Astrocyte (in vitro differentiated cells and primary cell): ENCODE measurements at regions not wholly inside any gene's neighbourhood (a gene's known extent, or its start where the extent isn't known, plus 50 kb on each side); places are given as distances from the start of the nearest gene placed in this dataset.

Source experiments
- DNase-seq: peaks from one replicate; pipeline ENCODE4 v3.0.0-alpha.2; 2010; ENCODE audit warnings: low read depth
- FAIRE-seq: peaks from 2 replicates; lab custom pipeline; 2011; peaks lifted over from hg19 to GRCh38; lab: Jason Lieb, UNC
- H2AFZ ChIP-seq: 2 replicates; pipeline ENCODE4 v1.6.0; 2012; ENCODE audit warnings: low read depth, low read length, inconsistent platforms
- H3K27ac ChIP-seq: 2 replicates; pipeline ENCODE4 v1.5.1; 2011; ENCODE audit warnings: low read depth, low read length, inconsistent platforms
- H3K27me3 ChIP-seq: 2 replicates; pipeline ENCODE4 v1.6.0; 2011; ENCODE audit warnings: low read length, inconsistent platforms; ENCODE audit not compliant: insufficient read depth
- H3K36me3 ChIP-seq: 2 replicates; pipeline ENCODE4 v1.5.1; 2011; ENCODE audit warnings: low read length, inconsistent platforms; ENCODE audit not compliant: insufficient read depth
- H3K4me1 ChIP-seq: 2 replicates; pipeline ENCODE4 v1.5.1; 2011; ENCODE audit warnings: low read length, inconsistent platforms; ENCODE audit not compliant: insufficient read depth
- H3K4me2 ChIP-seq: 2 replicates; pipeline ENCODE4 v1.6.0; 2012; ENCODE audit warnings: low read length, inconsistent platforms
- H3K4me3 ChIP-seq: 2 replicates; pipeline ENCODE4 v1.5.1; 2011; ENCODE audit warnings: low read depth, mild to moderate bottlenecking, low read length, inconsistent platforms; ENCODE audit not compliant: insufficient read depth
- H3K79me2 ChIP-seq: 2 replicates; pipeline ENCODE4 v1.6.0; 2012; ENCODE audit warnings: mild to moderate bottlenecking, low read length, inconsistent platforms; ENCODE audit not compliant: insufficient read depth
- H3K9ac ChIP-seq: 2 replicates; pipeline ENCODE4 v1.6.0; 2012; ENCODE audit warnings: mild to moderate bottlenecking, low read length, inconsistent platforms
- H3K9me3 ChIP-seq: 2 replicates; pipeline ENCODE4 v1.5.1; 2012; ENCODE audit warnings: low read depth, mild to moderate bottlenecking, low read length, inconsistent platforms; ENCODE audit not compliant: insufficient read depth
- H4K20me1 ChIP-seq: 2 replicates; pipeline ENCODE4 v1.6.0; 2012; ENCODE audit warnings: low read length, inconsistent platforms; ENCODE audit not compliant: insufficient read depth
- H3K27ac Mint-ChIP-seq: one replicate; pipeline ENCODE4 v1.8.0; 2021; ENCODE audit warnings: mild to moderate bottlenecking, mixed read lengths; ENCODE audit not compliant: unreplicated experiment
- H3K27me3 Mint-ChIP-seq: one replicate; pipeline ENCODE4 v1.8.0; 2021; ENCODE audit warnings: low read depth, mixed read lengths; ENCODE audit not compliant: unreplicated experiment
- H3K36me3 Mint-ChIP-seq: one replicate; pipeline ENCODE4 v1.8.0; 2021; ENCODE audit warnings: low read depth, mixed read lengths; ENCODE audit not compliant: unreplicated experiment
- H3K4me1 Mint-ChIP-seq: one replicate; pipeline ENCODE4 v1.8.0; 2021; ENCODE audit warnings: low read depth, mixed read lengths; ENCODE audit not compliant: unreplicated experiment
- H3K4me3 Mint-ChIP-seq: one replicate; pipeline ENCODE4 v1.8.0; 2021; ENCODE audit warnings: mild to moderate bottlenecking, moderate library complexity, mixed read lengths; ENCODE audit not compliant: unreplicated experiment
- H3K9me3 Mint-ChIP-seq: one replicate; pipeline ENCODE4 v1.8.0; 2021; ENCODE audit warnings: mild to moderate bottlenecking, mixed read lengths; ENCODE audit not compliant: unreplicated experiment
- CTCF ChIP-seq: IDR thresholded peaks from 2 replicates; pipeline ENCODE4 v1.5.1; 2011; ENCODE audit warnings: low read depth, mild to moderate bottlenecking, inconsistent platforms, low read length, moderate library complexity; ENCODE audit not compliant: insufficient read depth
- EZH2 ChIP-seq: IDR thresholded peaks from 2 replicates; pipeline ENCODE4 v1.6.1; 2012; ENCODE audit warnings: mild to moderate bottlenecking, low read length, inconsistent platforms; ENCODE audit not compliant: insufficient read depth

GRCh38 chr20:37593710-37594109 is 66.0 kb upstream of the BLCAP start:
- Mint-ChIP-seq H3K36me3 (no peaks in the 10 kb centered on the region), H3K27me3 (peaks cover 36% of the 10 kb centered on the region), H3K4me3 (no peak overlapping the region), H3K27ac (no peak overlapping the region), H3K9me3 (no peaks in the 10 kb centered on the region), H3K4me1 (peaks cover 2% of the 10 kb centered on the region)
- Histone ChIP-seq H3K4me2 (no peak overlapping the region), H3K27me3 (peaks cover 34% of the 10 kb centered on the region), H2AFZ (no peak overlapping the region), H3K4me1 (peaks cover 2% of the 10 kb centered on the region), H4K20me1 (no peaks in the 10 kb centered on the region), H3K27ac (no peak overlapping the region), H3K4me3 (no peak overlapping the region), H3K79me2 (no peaks in the 10 kb centered on the region), H3K9ac (no peak overlapping the region), H3K9me3 (no peaks in the 10 kb centered on the region), H3K36me3 (no peaks in the 10 kb centered on the region)
- no peak for FAIRE-seq
- no peak for TF ChIP-seq EZH2
- no peak for TF ChIP-seq CTCF
- DNase-seq, result no peak

GRCh38 chr20:37590938-37591490 is 63.3 kb upstream of the BLCAP start:
- no peak for TF ChIP-seq CTCF
- no peak for TF ChIP-seq EZH2
- DNase-seq (no peak), FAIRE-seq (no peak)
- Mint-ChIP-seq H3K9me3 (no peaks in the 10 kb centered on the region), H3K27ac (no peak overlapping the region), H3K27me3 (peaks cover 20% of the 10 kb centered on the region), H3K36me3 (no peaks in the 10 kb centered on the region), H3K4me3 (no peak overlapping the region), H3K4me1 (no peaks in the 10 kb centered on the region)
- Histone ChIP-seq H2AFZ (no peak overlapping the region), H3K79me2 (no peaks in the 10 kb centered on the region), H3K4me2 (no peak overlapping the region), H3K4me1 (no peaks in the 10 kb centered on the region), H3K36me3 (no peaks in the 10 kb centered on the region), H3K9me3 (no peaks in the 10 kb centered on the region), H3K9ac (no peak overlapping the region), H3K4me3 (no peak overlapping the region), H3K27ac (no peak overlapping the region), H3K27me3 (peaks cover 27% of the 10 kb centered on the region), H4K20me1 (no peaks in the 10 kb centered on the region)

DNA sequence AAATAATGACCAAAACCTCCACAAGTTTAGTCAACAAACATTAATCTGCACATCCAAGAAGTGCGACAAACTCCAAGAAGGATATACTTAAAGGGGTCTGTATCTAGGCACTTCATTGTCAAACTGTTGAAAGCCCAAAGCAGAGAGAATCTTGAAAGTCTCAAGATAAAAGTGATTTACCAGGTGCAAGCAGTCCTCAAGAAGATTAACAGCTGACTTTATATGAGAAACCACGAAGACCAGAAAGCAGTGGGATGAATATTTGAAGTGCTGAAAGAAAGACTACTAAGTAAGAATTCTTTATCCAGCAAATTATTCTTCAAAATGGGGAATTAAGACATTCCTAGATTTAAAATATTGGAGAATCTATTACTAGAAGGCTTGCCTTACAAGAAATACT is 58.4 kb upstream of the BLCAP start:
- no peaks in the 10 kb centered on the region for H4K20me1 ChIP-seq
- H3K27ac ChIP-seq, result no peak overlapping the region
- H3K4me2 ChIP-seq, result no peak overlapping the region
- H3K9me3 Mint-ChIP-seq, result peaks cover 2% of the 10 kb centered on the region
- no peaks in the 10 kb centered on the region for H3K9me3 ChIP-seq
- H3K4me1 ChIP-seq, result no peaks in the 10 kb centered on the region
- H3K36me3 Mint-ChIP-seq, result no peaks in the 10 kb centered on the region
- no peak overlapping the region for H3K27ac Mint-ChIP-seq
- H3K27me3 ChIP-seq, result peaks cover 13% of the 10 kb centered on the region
- DNase-seq (no peak), FAIRE-seq (no peak)
- no peaks in the 10 kb centered on the region for H3K79me2 ChIP-seq
- H3K27me3 Mint-ChIP-seq, result peaks cover 23% of the 10 kb centered on the region
- H3K9ac ChIP-seq, result no peak overlapping the region
- TF ChIP-seq EZH2 (no peak), CTCF (no peak)
- H3K4me3 Mint-ChIP-seq, result no peak overlapping the region
- H2AFZ ChIP-seq, result no peak overlapping the region
- no peaks in the 10 kb centered on the region for H3K4me1 Mint-ChIP-seq
- H3K36me3 ChIP-seq, result no peaks in the 10 kb centered on the region
- H3K4me3 ChIP-seq, result no peak overlapping the region
